NAMALWA (cell line): ENCODE measurements at regions not wholly inside any gene's neighbourhood (a gene's known extent, or its start where the extent isn't known, plus 50 kb on each side); places are given as distances from the start of the nearest gene placed in this dataset.

Source experiments
- DNase-seq: peaks from one replicate; pipeline ENCODE4 v3.0.0-alpha.2; 2015; ENCODE audit warnings: low spot score

GRCh38 chr9:109950710-109951443 lies 170.9 kb downstream of the PALM2AKAP2 start:
- no peak for DNase-seq

- no peak for DNase-seq
These were observed 173.3 kb downstream of the PALM2AKAP2 start for GRCh38 chr9:109953300-109953699.

DNA sequence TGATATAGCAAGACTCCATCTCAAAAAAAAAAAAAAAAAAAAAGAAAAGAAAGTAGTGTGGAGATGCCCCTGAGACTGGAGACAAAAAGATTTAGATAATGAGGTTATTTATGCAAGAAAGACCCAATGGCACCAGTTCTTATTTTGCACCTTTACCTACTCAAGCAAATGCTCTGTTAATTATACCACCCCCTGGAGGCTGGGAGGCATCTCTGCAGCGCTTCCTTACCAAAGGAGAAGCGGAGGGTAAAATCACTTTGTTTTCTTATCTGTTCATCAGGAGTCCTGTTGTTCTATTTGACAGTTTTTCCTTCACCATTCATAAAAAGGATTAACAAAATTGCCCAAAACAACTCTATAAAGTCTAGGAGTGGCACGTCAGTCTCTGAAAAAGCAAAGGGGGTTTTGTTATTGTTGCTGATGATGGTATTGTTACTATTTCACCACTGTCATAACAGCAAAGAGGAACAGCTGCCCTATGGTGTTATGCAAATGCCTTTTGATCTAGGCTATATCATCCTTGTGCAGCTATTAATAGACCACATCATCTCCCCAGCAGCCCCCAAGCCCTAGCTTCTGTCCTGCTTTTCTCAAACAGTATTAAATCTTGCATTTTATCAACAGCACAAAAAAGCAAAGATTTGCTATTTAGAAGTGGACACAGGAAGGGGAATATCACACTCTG lies 174.0 kb downstream of the PALM2AKAP2 start:
- peak; percentile 38 for DNase-seq

DNA sequence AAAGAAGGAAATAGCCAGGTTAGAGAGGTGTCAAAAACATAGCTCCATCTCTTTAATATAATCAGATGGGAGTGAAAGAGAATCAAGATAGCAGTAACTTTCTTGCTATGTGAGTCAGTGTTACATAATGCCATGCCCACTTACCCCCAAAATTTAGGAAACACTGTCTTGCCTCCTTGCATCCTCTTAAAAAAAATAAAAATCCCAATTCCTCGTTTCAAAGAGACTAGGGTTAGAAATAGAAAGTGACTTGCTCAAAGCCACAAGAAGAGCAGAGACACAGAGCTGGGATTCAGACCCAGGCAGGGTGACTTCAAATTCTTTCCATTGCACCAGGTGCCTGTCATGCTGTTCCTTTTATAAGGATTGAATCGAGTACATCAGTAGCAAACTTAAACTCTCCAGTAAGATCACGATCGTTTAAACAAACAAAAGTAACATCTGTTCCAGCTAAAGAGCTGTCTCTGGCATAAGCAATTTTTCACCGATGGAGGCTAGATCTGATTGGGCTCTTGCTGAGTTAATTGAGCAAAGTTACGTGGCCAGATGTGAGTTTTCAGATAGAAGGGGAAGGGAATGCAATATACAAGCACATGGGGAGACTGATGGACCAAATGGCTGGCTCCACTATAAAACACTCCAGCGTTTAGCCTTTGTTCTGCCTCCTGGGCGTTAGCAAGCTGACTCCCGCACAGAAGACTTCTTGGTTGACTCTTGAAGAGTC lies 176.9 kb downstream of the PALM2AKAP2 start:
- DNase-seq, result no peak

GRCh38 chr9:109959679-109960078 lies 179.7 kb downstream of the PALM2AKAP2 start:
- no peak for DNase-seq

DNA sequence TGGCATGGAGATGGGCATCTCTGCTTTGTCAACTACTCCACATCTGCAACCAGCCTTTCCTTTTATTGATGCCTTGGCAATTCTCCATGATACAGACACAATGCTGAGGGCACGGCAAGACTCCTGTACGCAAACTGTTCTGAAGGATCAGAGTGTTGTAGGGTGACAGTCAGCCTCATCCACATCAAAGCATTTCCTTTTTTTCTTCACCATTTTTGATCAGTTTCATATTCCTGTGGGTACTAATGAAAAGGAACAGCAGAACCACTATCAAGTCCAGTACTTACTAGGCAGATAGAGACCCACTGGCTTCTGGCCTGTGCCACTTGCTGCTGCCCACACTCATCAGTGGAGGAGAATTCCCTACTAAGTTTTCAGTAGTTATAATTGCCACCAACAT lies 181.6 kb downstream of the PALM2AKAP2 start:
- DNase-seq, result no peak

GRCh38 chr9:109962215-109962614 lies 182.2 kb downstream of the PALM2AKAP2 start:
- no peak for DNase-seq

- no peak for DNase-seq
These were observed 183.1 kb downstream of the PALM2AKAP2 start for GRCh38 chr9:109963079-109963478.

- DNase-seq, result peak; percentile 85
These were observed 186.8 kb downstream of the PALM2AKAP2 start for GRCh38 chr9:109966643-109967368.

GRCh38 chr9:109967651-109968642 lies 187.9 kb downstream of the PALM2AKAP2 start:
- peak; percentile 38 for DNase-seq

GRCh38 chr9:109969011-109969410 lies 189.0 kb downstream of the PALM2AKAP2 start:
- peak; percentile 46 for DNase-seq

DNA sequence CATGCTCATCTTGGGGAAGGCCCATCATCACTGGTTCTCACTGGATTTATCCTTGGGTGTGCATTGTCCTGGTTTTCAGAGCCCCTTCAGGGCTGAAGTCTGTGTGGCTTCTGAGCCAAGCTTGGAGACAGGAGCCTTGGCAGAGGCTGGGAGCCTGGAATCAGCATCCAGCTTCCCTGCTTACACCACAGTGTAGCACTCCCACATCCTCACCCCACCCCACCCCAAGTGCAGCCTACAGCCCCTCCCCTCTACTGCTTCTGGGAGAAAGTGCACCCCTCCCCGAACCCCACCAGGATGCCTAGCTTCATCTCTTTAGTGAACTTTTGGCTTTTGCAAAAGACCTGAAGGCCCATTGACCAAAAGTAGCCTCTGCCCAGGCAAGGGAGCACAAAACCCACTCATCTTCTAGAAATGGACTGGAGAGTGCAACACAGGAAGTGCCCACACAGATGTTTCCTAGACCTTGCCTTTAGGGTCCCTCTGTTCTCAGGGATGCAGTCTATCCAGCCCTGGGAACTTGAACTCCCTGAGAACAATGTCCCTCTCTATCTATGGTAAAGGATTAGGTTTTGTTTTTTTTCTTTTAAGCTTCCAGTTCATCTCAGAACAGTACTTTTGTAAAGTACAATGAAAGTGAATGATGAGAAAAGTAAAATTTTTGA lies 189.7 kb downstream of the PALM2AKAP2 start:
- no peak for DNase-seq

DNA sequence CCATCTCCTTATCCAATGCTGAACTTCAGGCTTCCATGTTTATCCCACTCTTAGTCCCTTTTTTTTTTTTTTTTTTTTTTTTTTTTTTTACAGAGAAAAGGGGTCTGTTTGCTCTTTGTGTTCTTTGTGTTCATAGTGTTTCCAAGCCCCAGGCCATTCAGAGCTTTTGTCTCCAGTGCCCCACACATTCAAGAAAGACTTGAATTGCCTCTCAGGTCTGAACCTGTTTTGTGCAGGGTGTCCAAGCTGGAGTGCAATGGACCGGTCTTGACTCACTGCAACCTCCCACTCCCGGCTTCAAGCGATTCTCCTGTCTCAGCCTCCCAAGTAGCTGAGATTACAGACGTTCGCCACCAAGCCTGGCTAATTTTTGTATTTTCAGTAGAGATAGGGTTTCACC lies 191.2 kb downstream of the PALM2AKAP2 start:
- no peak for DNase-seq

DNA sequence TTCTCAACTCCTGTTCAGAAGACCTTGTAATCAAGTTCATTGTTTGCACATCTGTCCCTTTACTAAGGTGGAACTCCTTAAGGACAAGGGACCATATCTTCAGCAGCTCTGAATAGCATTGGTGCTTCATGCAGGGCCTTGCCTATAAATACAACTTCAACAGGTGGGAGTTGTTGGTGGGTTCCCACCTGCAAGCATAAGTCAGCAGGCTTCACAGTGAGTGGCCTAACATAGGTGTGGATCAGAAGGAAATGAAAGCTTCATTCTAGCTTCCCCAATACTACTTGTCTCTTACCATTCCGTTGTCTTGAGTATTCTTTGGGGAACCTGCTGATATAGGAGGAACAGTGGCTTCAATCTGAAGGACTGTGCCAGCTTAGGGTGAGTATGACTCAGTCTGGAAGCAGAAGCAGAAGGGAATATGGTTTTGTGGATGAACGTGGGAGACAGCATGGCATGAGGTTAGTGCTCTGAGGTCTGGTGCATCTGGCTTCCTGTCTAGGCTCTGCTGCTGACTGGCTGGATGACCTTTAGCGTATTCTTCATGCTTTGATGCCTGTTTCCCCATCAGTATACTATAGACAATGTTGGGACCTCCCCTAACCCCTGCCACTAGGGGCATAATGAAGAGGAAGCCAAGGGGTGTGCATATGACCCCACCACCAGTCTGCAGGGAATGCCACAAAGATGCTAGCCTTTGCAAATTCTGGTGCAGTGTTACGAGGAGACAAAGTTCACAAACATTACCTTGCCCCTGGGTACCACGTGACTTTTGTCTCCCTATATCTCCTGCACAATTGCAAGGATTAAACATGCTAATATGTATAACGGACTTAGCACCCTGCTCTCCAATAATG lies 192.3 kb downstream of the PALM2AKAP2 start:
- peak; percentile 86 for DNase-seq

DNA sequence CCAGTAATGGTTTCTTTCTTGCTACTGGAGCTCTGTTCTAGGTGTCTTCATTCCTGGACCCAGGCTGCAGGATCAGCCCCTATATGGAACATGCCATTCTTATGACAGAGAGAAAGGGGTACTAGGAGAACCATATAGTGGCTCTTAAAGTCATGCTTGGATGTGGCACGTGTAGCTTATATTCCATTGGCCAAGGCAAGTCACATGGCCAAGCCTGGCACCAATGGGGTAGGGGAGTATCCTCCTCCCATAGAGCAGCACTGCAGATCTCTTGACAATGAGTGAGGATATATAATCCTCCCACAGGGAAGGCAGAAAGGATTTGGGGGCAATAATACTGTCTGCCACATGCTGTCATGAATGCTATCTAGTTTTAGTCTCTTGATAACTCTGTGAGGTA lies 193.3 kb downstream of the PALM2AKAP2 start:
- peak; percentile 33 for DNase-seq

- DNase-seq, result peak; percentile 55
These were observed 194.3 kb downstream of the PALM2AKAP2 start for GRCh38 chr9:109974143-109974917.

DNA sequence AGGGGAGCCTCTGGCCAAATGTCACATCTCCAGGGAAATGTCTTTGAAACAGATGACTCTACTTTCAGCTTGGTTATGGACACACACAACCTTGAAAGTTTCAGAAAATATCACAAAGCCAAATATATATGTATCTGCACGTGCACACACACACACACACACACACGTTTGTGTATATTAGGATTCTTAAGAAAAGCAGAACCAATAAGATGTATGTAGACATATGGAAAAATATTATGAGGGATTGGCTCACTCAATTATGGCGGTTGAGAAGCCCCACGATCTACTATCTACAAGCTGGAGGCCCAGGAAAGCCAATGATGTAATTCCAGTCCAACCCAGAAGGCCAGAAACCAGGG lies 194.9 kb downstream of the PALM2AKAP2 start:
- no peak for DNase-seq

DNA sequence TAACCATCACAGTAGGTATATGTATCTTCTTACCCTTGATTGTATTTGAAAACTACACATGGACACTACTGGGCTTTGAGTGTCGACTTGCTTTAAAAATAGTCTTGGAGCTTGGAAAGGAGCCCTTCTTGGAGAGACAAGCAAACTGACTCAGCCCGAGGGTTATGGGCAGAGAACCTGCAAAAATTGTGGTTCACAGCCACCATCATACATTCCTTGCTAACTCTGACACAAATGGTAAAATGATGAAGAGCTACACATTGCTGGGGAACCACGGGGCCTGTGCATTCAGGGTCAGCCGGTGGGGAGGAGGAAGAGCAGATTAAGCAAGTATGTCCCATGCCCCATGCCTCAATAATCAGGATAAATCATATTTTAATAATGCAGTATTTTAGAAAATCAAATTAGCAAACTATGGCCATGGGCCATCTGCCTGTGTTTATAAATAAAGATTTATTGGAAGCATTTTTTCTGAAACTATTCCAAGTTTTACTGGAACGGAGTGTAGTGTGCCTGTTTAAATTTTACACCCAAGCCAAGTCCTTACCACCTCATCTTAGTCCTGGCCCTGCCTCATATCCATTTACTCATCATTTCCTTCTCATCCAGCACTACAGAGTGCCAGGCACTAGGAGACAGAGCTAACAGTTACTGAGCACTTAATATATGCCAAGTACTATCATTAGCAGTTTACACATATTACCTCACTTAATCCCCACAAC lies 195.7 kb downstream of the PALM2AKAP2 start:
- DNase-seq, result no peak
